K562 (cell line): ENCODE measurements at regions not wholly inside any gene's neighbourhood (a gene's known extent, or its start where the extent isn't known, plus 50 kb on each side); places are given as distances from the start of the nearest gene placed in this dataset.

Experiments
- ATAC-seq: fragments of 200-7000 bp; cut with Tn5 transposase; 3 replicates; pipeline ENCODE4 v1.9.1; 2020; ENCODE audit warnings: moderate library complexity
- BruUV-seq: library from RNA; stranded (reverse); fragments of 400-500 nt; replicated peaks from 2 replicates; lab custom pipeline; 2021; lab: Mats Ljungman, UMichigan
- CTCF ChIA-PET: fragments of 300-600 bp; formaldehyde crosslinking; extraction: SDS; loops from one replicate; lab custom pipeline; 2021; ENCODE audit warnings: low intra/inter-chr PET ratio; lab: Yijun Ruan, JAX
- POLR2A ChIA-PET: fragments of 300-600, 350-650 bp; sonication (Branson Sonifier 250); formaldehyde crosslinking; extraction: SDS; loops from one replicate; lab custom pipeline; 2021; ENCODE audit warnings: antibody characterized with exemption, inconsistent platforms; lab: Yijun Ruan, JAX
- DNase-seq, 4 experiments: peaks; one replicate each; pipeline versions ENCODE4 v3.0.0 to v3.0.0-alpha.2; 2011 to 2018; ENCODE audit warnings: low spot score in 3 of 4, mixed read lengths in 3 of 4; ENCODE audit errors: extremely low read depth in 1 of 4
- FAIRE-seq: peaks from 2 replicates; lab custom pipeline; 2011; peaks lifted over from hg19 to GRCh38; lab: Jason Lieb, UNC
- H2AFZ ChIP-seq: 2 replicates; pipeline ENCODE4 v1.6.0; 2011; ENCODE audit warnings: low read depth, low read length, control low read depth, inconsistent platforms
- H3K27ac ChIP-seq: fragments of 200-600 bp; 3 replicates; pipeline ENCODE4 v1.8.0; 2011; ENCODE audit warnings: low read depth, mild to moderate bottlenecking, control low read depth, inconsistent platforms, low read length, moderate library complexity, mixed read lengths; ENCODE audit errors: extremely low read depth
- H3K27me3 ChIP-seq, 2 experiments: fragments of 300-600 bp in 1 of 2; 2 replicates in 1 of 2; 3 replicates in 1 of 2; pipeline versions ENCODE4 v1.6.0 to v1.8.0; 2011; ENCODE audit warnings: inconsistent platforms in 2 of 2, low read length in 2 of 2, mild to moderate bottlenecking in 1 of 2, mixed read lengths in 1 of 2, moderate library complexity in 1 of 2; ENCODE audit not compliant: control insufficient read depth in 2 of 2, insufficient read depth in 2 of 2
- H3K36me3 ChIP-seq: fragments of 300-600 bp; 3 replicates; pipeline ENCODE4 v1.8.0; 2011; ENCODE audit warnings: mild to moderate bottlenecking, low read length, inconsistent platforms; ENCODE audit not compliant: control insufficient read depth, insufficient read depth
- H3K4me1 ChIP-seq, 2 experiments: fragments of 200-600 bp in 1 of 2; replicated peaks in 1 of 2; 2 replicates in 1 of 2; 3 replicates in 1 of 2; pipeline versions ENCODE4 v1.5.1 to v1.8.0; 2011; ENCODE audit warnings: inconsistent platforms in 2 of 2, low read length in 2 of 2, mild to moderate bottlenecking in 1 of 2, mixed read lengths in 1 of 2, moderate library complexity in 1 of 2; ENCODE audit not compliant: control insufficient read depth in 2 of 2, insufficient read depth in 2 of 2
- H3K4me2 ChIP-seq: 2 replicates; pipeline ENCODE4 v1.6.1; 2011; ENCODE audit warnings: low read length, control low read depth, inconsistent platforms, mixed read lengths; ENCODE audit not compliant: insufficient read depth
- H3K4me3 ChIP-seq: fragments of 200-600 bp; sonication (generic), shearing (Covaris generic); 2 replicates; pipeline ENCODE4 v1.5.1; 2016; ENCODE audit warnings: control low read depth, inconsistent platforms
- H3K79me2 ChIP-seq: fragments of 200-600 bp; 3 replicates; pipeline ENCODE4 v1.8.0; 2011; ENCODE audit warnings: low read length, inconsistent platforms; ENCODE audit not compliant: control insufficient read depth, insufficient read depth
- H3K9ac ChIP-seq, 2 experiments: 2 replicates each; pipeline versions ENCODE4 v1.6.0 to v1.6.1; 2011; ENCODE audit warnings: low read depth in 2 of 2, low read length in 2 of 2, control low read depth in 1 of 2, inconsistent platforms in 1 of 2, mild to moderate bottlenecking in 1 of 2, mixed read lengths in 1 of 2; ENCODE audit not compliant: insufficient read depth in 1 of 2
- H3K9me1 ChIP-seq: one replicate; pipeline ENCODE4 v1.6.0; 2011; ENCODE audit warnings: inconsistent platforms, mild to moderate bottlenecking, low read length, moderate library complexity; ENCODE audit not compliant: control insufficient read depth, insufficient read depth
- H3K9me3 ChIP-seq: replicated peaks from 2 replicates; pipeline ENCODE4 v1.5.1; 2011; ENCODE audit warnings: low read depth, low read length, inconsistent platforms; ENCODE audit not compliant: control insufficient read depth, insufficient read depth
- H4K20me1 ChIP-seq: replicated peaks from 2 replicates; pipeline ENCODE4 v1.6.1; 2011; ENCODE audit warnings: low read length, inconsistent platforms, mixed read lengths; ENCODE audit not compliant: control insufficient read depth, insufficient read depth
- HINFP ChIP-seq: fragments of 450-650 bp; conservative IDR thresholded peaks from 2 replicates; pipeline ENCODE4 v1.6.1; 2016; ENCODE audit warnings: missing genetic modification characterization, low read depth, mild to moderate bottlenecking, control low read depth, missing compliant biosample characterization
- HIVEP1 ChIP-seq: fragments of 250-450 bp; sonication (Bioruptor Pico); IDR thresholded peaks from 2 replicates; pipeline ENCODE4 v1.4.0; 2020; ENCODE audit warnings: mild to moderate bottlenecking
- KDM5B ChIP-seq: fragments of 200-600 bp; sonication (generic); IDR thresholded peaks from 2 replicates; pipeline ENCODE4 v1.6.1; 2012; ENCODE audit warnings: low read depth, mild to moderate bottlenecking, moderate library complexity, low read length, control low read depth, inconsistent platforms; ENCODE audit not compliant: insufficient replicate concordance
- MEF2D ChIP-seq: conservative IDR thresholded peaks from 2 replicates; pipeline ENCODE4 v1.6.1; 2016; ENCODE audit warnings: low read depth, missing genetic modification characterization, missing compliant biosample characterization
- MEIS2 ChIP-seq: fragments of 450-650 bp; IDR thresholded peaks from 2 replicates; pipeline ENCODE4 v1.6.1; 2014; ENCODE audit warnings: mild to moderate bottlenecking; ENCODE audit not compliant: partially characterized antibody
- NCOA1 ChIP-seq: fragments of 450-650 bp; IDR thresholded peaks from 2 replicates; pipeline ENCODE4 v1.6.1; 2016; ENCODE audit warnings: low read depth
- NCOA2 ChIP-seq, 2 experiments: fragments of 450-650 bp; IDR thresholded peaks; 2 replicates each; pipeline ENCODE4 v1.6.1; 2018; ENCODE audit warnings: mild to moderate bottlenecking in 2 of 2, moderate library complexity in 1 of 2; ENCODE audit not compliant: partially characterized antibody in 2 of 2
- SMAD4 ChIP-seq: fragments of 250-450 bp; sonication (Bioruptor Pico); conservative IDR thresholded peaks from 2 replicates; pipeline ENCODE4 v1.8.0; 2021; ENCODE audit warnings: inconsistent platforms, mild to moderate bottlenecking, moderate library complexity
- SMARCA5 ChIP-seq: fragments of 450-650 bp; IDR thresholded peaks from 2 replicates; pipeline ENCODE4 v1.6.1; 2016
- SNAPC5 ChIP-seq: fragments of 250-450 bp; sonication (Bioruptor Pico); IDR thresholded peaks from 2 replicates; pipeline ENCODE4 v1.8.0; 2021; ENCODE audit warnings: moderate library complexity, mild to moderate bottlenecking, inconsistent platforms
- SP2 ChIP-seq: IDR thresholded peaks from 2 replicates; pipeline ENCODE4 v1.6.1; 2011; ENCODE audit warnings: mild to moderate bottlenecking, low read depth, low read length, moderate library complexity; ENCODE audit not compliant: poor library complexity, severe bottlenecking; ENCODE audit errors: extremely low read depth
- ZNF639 ChIP-seq, 2 experiments: fragments of 200-800 bp in 1 of 2; sonication (Bioruptor generic) in 1 of 2; sonication (generic) in 1 of 2; formaldehyde crosslinking in 1 of 2; IDR thresholded peaks in 1 of 2; conservative IDR thresholded peaks in 1 of 2; 2 replicates each; pipeline versions ENCODE4 v1.5.0 to v1.6.1; 2016 to 2020; ENCODE audit warnings: missing compliant biosample characterization in 1 of 2, missing genetic modification characterization in 1 of 2, missing genetic modification reagents in 1 of 2
- WGBS: fragments of 100-300 bp; shearing (Covaris generic); methylation state at CpG from one replicate; pipeline ENCODE4 v1.1.6; 2016; ENCODE audit warnings: low coverage, mixed read lengths; ENCODE audit not compliant: insufficient coverage; ENCODE audit errors: missing lambda C conversion rate; 5-methylcytosine and 5-hydroxymethylcytosine counted together
- in situ Hi-C: fragments of 300-500 bp; cut with MboI; formaldehyde crosslinking; loops from 4 replicates; pipeline ENCODE4 v1.15.0; 2018; ENCODE audit warnings: inconsistent platforms, mixed read lengths
- intact Hi-C: fragments of 100-400 bp; cut with micrococcal nuclease; formaldehyde crosslinking; loops from 2 replicates; pipeline ENCODE4 v1.14.2; 2022
- TF ChIP-seq, protein P1 (sequence below): fragments of 250-450 bp; sonication (Bioruptor Pico); IDR thresholded peaks from 2 replicates; pipeline ENCODE4 v1.8.0; 2022; ENCODE audit warnings: inconsistent platforms

GRCh38 chr1:60982539-60982938 lies 99.8 kb upstream of the NFIA start:
- ATAC-seq (no peak), DNase-seq (no peak), FAIRE-seq (no peak)
- Histone ChIP-seq H3K9me1 (no peaks in the 10 kb centered on the region), H3K9ac (no peak overlapping the region), H4K20me1 (no peaks in the 10 kb centered on the region), H3K27me3 (no peaks in the 10 kb centered on the region), H3K4me3 (no peak overlapping the region), H3K4me2 (no peak overlapping the region), H3K4me1 (peaks cover 5 to 23% of the 10 kb centered on the region in 2 experiments; a peak in 3 of 5 replicates), H3K27ac (no peak overlapping the region), H2AFZ (0 out of 2 replicates have a peak overlapping the region, but pooled peaks have one; percentile 72), H3K36me3 (no peaks in the 10 kb centered on the region), H3K79me2 (no peaks in the 10 kb centered on the region), H3K9me3 (no peaks in the 10 kb centered on the region)
- no TSS peak for BruUV-seq
- 81% methylated on average over 1 of the region's 1 CpG for WGBS
- ChIA-PET POLR2A (interaction anchor here (1.6 kb wide), 1 partner anchor 9 kb away, joined by 3 read pairs; no protein-coding TSS in a partner anchor), CTCF (interaction anchor here (0.7 kb wide), 1 partner anchor 374 kb away, joined by 4 read pairs; no protein-coding TSS in a partner anchor)
- intact Hi-C loops (no loop called here), in situ Hi-C loops (no loop called here)
- no peak for TF ChIP-seq NCOA1
- TF ChIP-seq SMAD4 (CRISPR knock-in tag), result no peak
- no peak for TF ChIP-seq NCOA2 (IDR thresholded peaks at IDR 0.05; ENCODE audit: partially characterized antibody in 2 of 2)
- no peak for TF ChIP-seq SMARCA5
- TF ChIP-seq SNAPC5 (CRISPR knock-in tag), result no peak
- TF ChIP-seq ZNF639 (CRISPR knock-in tag; conservative IDR thresholded peaks at IDR 0.05 in 1 of 2, IDR thresholded peaks at IDR 0.05 in 1 of 2), result no peak
- no peak for TF ChIP-seq HINFP (tag)
- TF ChIP-seq, protein P1, sequence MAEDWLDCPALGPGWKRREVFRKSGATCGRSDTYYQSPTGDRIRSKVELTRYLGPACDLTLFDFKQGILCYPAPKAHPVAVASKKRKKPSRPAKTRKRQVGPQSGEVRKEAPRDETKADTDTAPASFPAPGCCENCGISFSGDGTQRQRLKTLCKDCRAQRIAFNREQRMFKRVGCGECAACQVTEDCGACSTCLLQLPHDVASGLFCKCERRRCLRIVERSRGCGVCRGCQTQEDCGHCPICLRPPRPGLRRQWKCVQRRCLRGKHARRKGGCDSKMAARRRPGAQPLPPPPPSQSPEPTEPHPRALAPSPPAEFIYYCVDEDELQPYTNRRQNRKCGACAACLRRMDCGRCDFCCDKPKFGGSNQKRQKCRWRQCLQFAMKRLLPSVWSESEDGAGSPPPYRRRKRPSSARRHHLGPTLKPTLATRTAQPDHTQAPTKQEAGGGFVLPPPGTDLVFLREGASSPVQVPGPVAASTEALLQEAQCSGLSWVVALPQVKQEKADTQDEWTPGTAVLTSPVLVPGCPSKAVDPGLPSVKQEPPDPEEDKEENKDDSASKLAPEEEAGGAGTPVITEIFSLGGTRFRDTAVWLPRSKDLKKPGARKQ (CRISPR knock-in tag), result no peak
- no peak for TF ChIP-seq SP2
- no peak for TF ChIP-seq MEIS2
- no peak for TF ChIP-seq KDM5B
- no peak for TF ChIP-seq MEF2D (tag)
- TF ChIP-seq HIVEP1 (CRISPR knock-in tag), result no peak
